Pancreas (tissue), 10 donors: ENCODE measurements at regions not wholly inside any gene's neighbourhood (a gene's known extent, or its start where the extent isn't known, plus 50 kb on each side); places are given as distances from the start of the nearest gene placed in this dataset.
"Not testable (repeated sequence)": the region's sequence is repeated elsewhere in the genome, so short reads cannot be mapped to it uniquely, and the experiment has no call there.

Experiments
- ATAC-seq, 4 donors: fragments of 200-7000 bp; cut with Tn5 transposase; one replicate each; pipeline versions ENCODE4 v1.8.0 to v1.9.1; 2020; ENCODE audit warnings: mild to moderate bottlenecking in 4 of 4, moderate library complexity in 4 of 4
- DNase-seq, 6 donors: peaks; one replicate each; pipeline ENCODE4 v3.0.0-alpha.2; 2020
- FAIRE-seq: peaks from 2 replicates; lab custom pipeline; 2012; peaks lifted over from hg19 to GRCh38; lab: Jason Lieb, UNC
- H3K27ac ChIP-seq, 4 donors: fragments of 200-600 bp; sonication (generic); 1 replicate in 3 of 4; 2 replicates in 1 of 4; pipeline versions ENCODE4 v1.5.0 to v1.8.0; 2020
- H3K27me3 ChIP-seq, 4 donors: fragments of 200-600 bp; one replicate each; pipeline ENCODE4 v1.8.0; 2021
- H3K36me3 ChIP-seq, 3 donors: fragments of 200-600 bp; sonication (generic) in 1 of 3; one replicate each; pipeline versions ENCODE4 v1.5.0 to v1.8.0; 2020 to 2021
- H3K4me1 ChIP-seq, 3 donors: fragments of 200-600 bp; one replicate each; pipeline ENCODE4 v1.8.0; 2021
- H3K4me3 ChIP-seq, 4 donors: fragments of 200-600 bp; sonication (generic) in 2 of 4; one replicate each; pipeline versions ENCODE4 v1.5.0 to v1.8.0; 2020 to 2021
- H3K9me3 ChIP-seq, 4 donors: fragments of 200-600 bp; one replicate each; pipeline ENCODE4 v1.8.0; 2021
- CTCF ChIP-seq, 4 donors: fragments of 200-600 bp; sonication (generic) in 3 of 4; IDR thresholded peaks; one replicate each; pipeline versions ENCODE4 v1.5.0 to v1.8.0; 2021; ENCODE audit warnings: antibody characterized with exemption in 4 of 4
- WGBS, 2 donors: extraction: QIAGEN DNeasy Blood & Tissue Kit; methylation state at CpG; one replicate each; pipeline ENCODE4 v1.1.7; 2013; 5-methylcytosine and 5-hydroxymethylcytosine counted together
- intact Hi-C, 3 donors: fragments of 100-400 bp; cut with DNase I; formaldehyde crosslinking; loops; one replicate each; pipeline versions ENCODE4 v1.11.1 to v1.14.2; 2022
- donor health status: healthy with polysubstance abuse.
- donor health status: DM: no; HTN: no; CAD: no; lungs with moderate emphysema.
- donor health status: DM: no; HTN: no; CAD: no.
- donor health status: control.
- donor health status: control.
- donor health status: Bipolar disorder and iron deficiency.
- donor health status: DM: yes; HTN: yes; CAD: no.
- donor health status: DM: no; HTN: no; CAD: no.
- donor health status: DM: no; HTN: no; CAD: no.
- donor health status: DM: yes; HTN: yes; CAD: no.

- H3K4me1 ChIP-seq, result no peaks in the 10 kb centered on the region
- H3K27me3 ChIP-seq, result no peaks in the 10 kb centered on the region
- FAIRE-seq (no peak), DNase-seq (no peak), ATAC-seq (no peak)
- intact Hi-C loops, result no loop called here
- no peak overlapping the region for H3K27ac ChIP-seq
- no peaks in the 10 kb centered on the region for H3K36me3 ChIP-seq
- H3K4me3 ChIP-seq, result no peak overlapping the region
- TF ChIP-seq CTCF (IDR thresholded peaks at IDR 0.05), result no peak
- 63 to 76% methylated on average over 3 of the region's 3 CpGs for WGBS, 2 donors
- no peaks in the 10 kb centered on the region for H3K9me3 ChIP-seq
Observed at GRCh38 chrX:94932278-94932965, 1258.4 kb downstream of the FAM133A start.

- Histone ChIP-seq H3K9me3 (no peaks in the 10 kb centered on the region), H3K4me1 (no peaks in the 10 kb centered on the region), H3K36me3 (no peaks in the 10 kb centered on the region), H3K27ac (no peak overlapping the region), H3K4me3 (no peak overlapping the region), H3K27me3 (no peaks in the 10 kb centered on the region)
- no peak for ATAC-seq
- 33 to 45% methylated on average over 1 of the region's 1 CpG for WGBS, 2 donors
- DNase-seq, result no peak
- no peak for TF ChIP-seq CTCF (IDR thresholded peaks at IDR 0.05)
- FAIRE-seq, result no peak
- intact Hi-C loops, result no loop called here
Observed at GRCh38 chrX:94936722-94937121, 1262.7 kb downstream of the FAM133A start.

GRCh38 chrX:94937491-94937890 lies 1263.5 kb downstream of the FAM133A start:
- H3K27ac ChIP-seq, result no peak overlapping the region
- intact Hi-C loops, result no loop called here
- peak; percentile 74 for FAIRE-seq
- TF ChIP-seq CTCF (IDR thresholded peaks at IDR 0.05), result no peak
- no peaks in the 10 kb centered on the region for H3K4me1 ChIP-seq
- no peak overlapping the region for H3K4me3 ChIP-seq
- H3K9me3 ChIP-seq, result no peaks in the 10 kb centered on the region
- H3K27me3 ChIP-seq, result no peaks in the 10 kb centered on the region
- no peaks in the 10 kb centered on the region for H3K36me3 ChIP-seq
- DNase-seq, result no peak
- no peak for ATAC-seq
- 17 to 25% methylated on average over 2 of the region's 2 CpGs for WGBS, 2 donors

GRCh38 chrX:94942603-94943002 lies 1268.6 kb downstream of the FAM133A start:
- Histone ChIP-seq H3K27me3 (peaks cover 0 to 4% (median 0%) of the 10 kb centered on the region in 4 donors), H3K4me3 (no peak overlapping the region), H3K4me1 (no peaks in the 10 kb centered on the region), H3K27ac (no peak overlapping the region), H3K36me3 (no peaks in the 10 kb centered on the region), H3K9me3 (no peaks in the 10 kb centered on the region)
- intact Hi-C loops, result no loop called here
- no peak for TF ChIP-seq CTCF (IDR thresholded peaks at IDR 0.05)
- 44 to 49% methylated on average over 2 of the region's 2 CpGs for WGBS, 2 donors
- DNase-seq (peak in 1 of 6 donors; percentile 14), ATAC-seq (no peak), FAIRE-seq (no peak)

GRCh38 chrX:94946137-94946536 lies 1272.1 kb downstream of the FAM133A start:
- 51 to 57% methylated on average over 3 of the region's 3 CpGs for WGBS, 2 donors
- H3K27me3 ChIP-seq, H3K27ac ChIP-seq, H3K4me3 ChIP-seq, H3K4me1 ChIP-seq, H3K36me3 ChIP-seq, DNase-seq, intact Hi-C loops, FAIRE-seq, H3K9me3 ChIP-seq, ATAC-seq: not testable (repeated sequence)
